AG04449 (cell line): ENCODE measurements at regions not wholly inside any gene's neighbourhood (a gene's known extent, or its start where the extent isn't known, plus 50 kb on each side); places are given as distances from the start of the nearest gene placed in this dataset.

ENCODE experiments used
- CTCF ChIA-PET: fragments of 350-600 bp; formaldehyde crosslinking; extraction: SDS; loops from one replicate; lab custom pipeline; 2021; ENCODE audit warnings: antibody characterized with exemption; lab: Yijun Ruan, JAX
- POLR2A ChIA-PET: fragments of 400-600, 350-600 bp; formaldehyde crosslinking; extraction: SDS; loops from one replicate; lab custom pipeline; 2020; ENCODE audit warnings: antibody characterized with exemption, inconsistent platforms; lab: Yijun Ruan, JAX
- DNase-seq: peaks from one replicate; pipeline ENCODE4 v3.0.0-alpha.2; 2010; ENCODE audit warnings: low read depth, low spot score
- H3K4me3 ChIP-seq: 2 replicates; pipeline ENCODE4 v1.5.1; 2011; ENCODE audit warnings: low read depth, mild to moderate bottlenecking, control low read depth, low read length
- TF ChIP-seq, protein P1 (sequence below): IDR thresholded peaks from one replicate; pipeline ENCODE4 v1.5.1; 2011; ENCODE audit warnings: mild to moderate bottlenecking, moderate library complexity, low read length, control low read depth, inconsistent platforms; ENCODE audit not compliant: insufficient read depth; ENCODE audit errors: missing control alignments

GRCh38 chr6:105985098-105985815, 100.9 kb upstream of the PRDM1 start:
- ChIA-PET POLR2A (no interaction called here), CTCF (no interaction called here)
- DNase-seq, result no peak
- no peak overlapping the region for H3K4me3 ChIP-seq
- TF ChIP-seq, protein P1, sequence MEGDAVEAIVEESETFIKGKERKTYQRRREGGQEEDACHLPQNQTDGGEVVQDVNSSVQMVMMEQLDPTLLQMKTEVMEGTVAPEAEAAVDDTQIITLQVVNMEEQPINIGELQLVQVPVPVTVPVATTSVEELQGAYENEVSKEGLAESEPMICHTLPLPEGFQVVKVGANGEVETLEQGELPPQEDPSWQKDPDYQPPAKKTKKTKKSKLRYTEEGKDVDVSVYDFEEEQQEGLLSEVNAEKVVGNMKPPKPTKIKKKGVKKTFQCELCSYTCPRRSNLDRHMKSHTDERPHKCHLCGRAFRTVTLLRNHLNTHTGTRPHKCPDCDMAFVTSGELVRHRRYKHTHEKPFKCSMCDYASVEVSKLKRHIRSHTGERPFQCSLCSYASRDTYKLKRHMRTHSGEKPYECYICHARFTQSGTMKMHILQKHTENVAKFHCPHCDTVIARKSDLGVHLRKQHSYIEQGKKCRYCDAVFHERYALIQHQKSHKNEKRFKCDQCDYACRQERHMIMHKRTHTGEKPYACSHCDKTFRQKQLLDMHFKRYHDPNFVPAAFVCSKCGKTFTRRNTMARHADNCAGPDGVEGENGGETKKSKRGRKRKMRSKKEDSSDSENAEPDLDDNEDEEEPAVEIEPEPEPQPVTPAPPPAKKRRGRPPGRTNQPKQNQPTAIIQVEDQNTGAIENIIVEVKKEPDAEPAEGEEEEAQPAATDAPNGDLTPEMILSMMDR, result no peak

- TF ChIP-seq, protein P1, result no peak
- no peak overlapping the region for H3K4me3 ChIP-seq
- ChIA-PET CTCF (no interaction called here), POLR2A (no interaction called here)
- DNase-seq, result no peak
Observed at GRCh38 chr6:105983763-105984162, 102.4 kb upstream of the PRDM1 start.

- ChIA-PET POLR2A (no interaction called here), CTCF (no interaction called here)
- DNase-seq, result no peak
- TF ChIP-seq, protein P1, result no peak
- no peak overlapping the region for H3K4me3 ChIP-seq
Observed at GRCh38 chr6:105982761-105983540, 103.2 kb upstream of the PRDM1 start.

DNA sequence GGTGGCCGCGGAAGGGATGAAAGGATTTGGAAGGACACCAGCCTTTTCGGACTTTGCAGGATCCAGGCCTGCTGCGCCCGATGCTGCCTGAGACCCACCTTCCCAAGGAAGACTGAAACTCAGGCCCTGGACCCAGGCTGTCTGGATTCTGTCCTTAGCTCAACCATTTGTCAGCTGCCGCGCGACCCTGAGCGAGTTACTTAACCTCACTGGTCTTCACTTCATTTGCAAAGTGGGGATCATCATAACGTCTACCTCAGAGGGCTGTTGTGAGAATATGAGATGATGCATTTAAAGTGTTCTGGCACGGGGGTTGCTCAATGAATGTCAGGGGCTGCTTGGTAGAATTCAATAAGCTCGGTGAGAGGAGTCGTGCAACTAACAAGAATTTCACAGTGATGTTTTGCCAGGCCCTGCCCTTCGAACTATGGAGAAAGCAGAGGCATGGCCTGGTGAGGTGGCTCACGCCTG, 104.2 kb upstream of the PRDM1 start:
- no peak for DNase-seq
- no peak overlapping the region for H3K4me3 ChIP-seq
- CTCF ChIA-PET, result no interaction called here
- POLR2A ChIA-PET, result no interaction called here
- TF ChIP-seq, protein P1, result no peak

GRCh38 chr6:105981002-105981887, 104.9 kb upstream of the PRDM1 start:
- TF ChIP-seq, protein P1, result no peak
- no peak overlapping the region for H3K4me3 ChIP-seq
- no peak for DNase-seq
- CTCF ChIA-PET, result no interaction called here
- POLR2A ChIA-PET, result no interaction called here
